Loucy (cell line): ENCODE measurements at regions not wholly inside any gene's neighbourhood (a gene's known extent, or its start where the extent isn't known, plus 50 kb on each side); places are given as distances from the start of the nearest gene placed in this dataset.

ENCODE experiments used
- CTCF ChIP-seq: fragments of 200-600 bp; sonication (generic); conservative IDR thresholded peaks from 2 replicates; pipeline ENCODE4 v1.5.1; 2014; ENCODE audit warnings: mild to moderate bottlenecking, antibody characterized with exemption, low read length
- EZH2phosphoT487 ChIP-seq: fragments of 200-600 bp; IDR thresholded peaks from 2 replicates; pipeline ENCODE4 v1.6.1; 2018; ENCODE audit warnings: antibody characterized with exemption, mild to moderate bottlenecking, moderate library complexity, borderline replicate concordance

GRCh38 chr10:106401967-106402366 is 762.5 kb downstream of the SORCS1 start:
- TF ChIP-seq CTCF = no peak
- TF ChIP-seq EZH2phosphoT487 = no peak
